CD4-positive, alpha-beta T cell treated with Interleukin-1 beta for 1 hour (primary cell): ENCODE measurements at regions not wholly inside any gene's neighbourhood (a gene's known extent, or its start where the extent isn't known, plus 50 kb on each side); places are given as distances from the start of the nearest gene placed in this dataset.
"Not testable (repeated sequence)": the region's sequence is repeated elsewhere in the genome, so short reads cannot be mapped to it uniquely, and the experiment has no call there.

Experiments
- DNase-seq, 2 donors: peaks; one replicate each; pipeline ENCODE4 v3.0.0-alpha.2; 2020 to 2022

DNA sequence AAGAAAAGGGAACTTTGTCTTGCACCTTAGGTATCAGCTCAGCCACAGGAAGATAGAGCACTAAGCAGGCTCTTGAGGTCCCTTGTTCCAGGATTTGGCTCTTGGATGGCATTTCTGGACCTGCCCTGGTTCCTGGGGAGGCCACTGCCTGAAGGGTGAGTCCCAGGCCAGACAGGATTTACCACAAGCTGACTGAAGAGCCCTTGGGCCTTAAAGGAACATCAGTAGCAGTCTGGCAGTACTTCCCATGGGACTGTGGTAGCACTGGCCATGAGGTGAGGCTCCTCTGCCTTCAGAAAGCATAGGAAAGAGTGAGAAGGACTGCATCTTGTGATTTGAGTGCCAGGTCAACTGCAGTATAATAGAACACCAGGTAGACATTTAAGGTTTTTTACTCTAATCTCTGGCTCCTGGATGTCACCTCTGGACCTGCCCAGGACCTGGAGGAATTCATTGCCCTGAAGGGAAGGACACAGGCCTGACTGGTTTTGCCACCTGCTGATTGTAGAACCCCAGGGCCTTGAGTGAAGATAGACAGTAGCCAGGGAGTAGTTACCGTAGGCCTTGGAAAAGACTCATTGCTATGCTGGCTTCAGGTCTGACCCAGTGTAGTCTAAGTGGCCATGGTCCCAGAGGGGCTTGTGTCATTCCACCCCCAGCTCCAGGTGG lies 154.4 kb upstream of the CREB1 start:
- no peak for DNase-seq

DNA sequence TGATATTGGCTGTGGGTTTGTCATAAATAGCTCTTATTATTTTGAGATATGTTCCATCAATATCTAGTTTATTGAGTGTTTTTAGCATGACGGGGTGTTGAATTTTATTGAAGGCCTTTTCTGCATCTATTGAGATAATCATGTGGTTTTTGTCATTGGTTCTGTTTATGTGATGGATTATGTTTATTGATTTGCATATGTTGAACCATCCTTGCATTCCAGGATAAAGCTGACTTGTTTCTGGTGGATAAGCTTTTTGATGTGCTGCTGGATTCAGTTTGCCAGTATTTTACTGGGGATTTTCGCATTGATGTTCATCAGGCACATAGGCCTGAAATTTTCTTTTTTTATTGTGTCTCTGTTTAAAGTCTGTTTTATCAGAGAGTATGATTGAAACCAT lies 151.1 kb upstream of the CREB1 start:
- DNase-seq = not testable (repeated sequence)

DNA sequence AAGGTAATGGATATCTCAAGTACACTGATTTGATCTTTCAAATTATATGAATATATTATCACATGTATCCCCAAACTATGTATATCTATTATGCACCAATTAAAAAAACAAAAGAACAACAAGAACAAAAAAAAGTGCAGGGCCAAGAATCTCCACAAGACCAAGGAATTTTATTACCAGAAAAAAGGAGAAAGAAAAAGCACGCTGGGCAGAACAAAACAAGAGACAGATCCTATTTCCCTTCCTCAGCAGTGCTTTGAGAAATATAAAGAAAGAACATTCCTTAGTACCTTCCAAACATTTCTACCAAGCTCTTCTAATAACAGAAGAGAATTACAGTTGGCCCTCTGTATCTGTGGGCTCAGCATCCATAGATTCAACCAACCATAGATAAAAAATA lies 144.7 kb upstream of the CREB1 start:
- no peak for DNase-seq

DNA sequence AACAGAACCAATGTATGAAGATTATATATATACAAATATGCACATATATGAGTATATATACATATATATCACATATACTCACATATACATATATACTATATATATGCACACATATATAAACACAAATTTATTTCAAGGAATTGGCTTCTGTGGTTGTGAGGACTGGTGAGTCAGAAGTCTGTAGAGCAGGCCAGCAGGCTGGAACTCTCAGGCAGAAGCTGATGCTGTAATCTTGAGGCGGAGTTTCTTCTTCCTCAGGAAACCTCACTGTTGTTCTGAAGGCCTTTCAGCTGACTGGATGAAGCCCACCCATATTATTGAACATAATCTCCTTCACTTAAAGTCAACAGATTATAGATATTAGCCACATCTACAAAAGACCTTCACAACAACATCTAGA lies 143.9 kb upstream of the CREB1 start:
- no peak for DNase-seq

DNA sequence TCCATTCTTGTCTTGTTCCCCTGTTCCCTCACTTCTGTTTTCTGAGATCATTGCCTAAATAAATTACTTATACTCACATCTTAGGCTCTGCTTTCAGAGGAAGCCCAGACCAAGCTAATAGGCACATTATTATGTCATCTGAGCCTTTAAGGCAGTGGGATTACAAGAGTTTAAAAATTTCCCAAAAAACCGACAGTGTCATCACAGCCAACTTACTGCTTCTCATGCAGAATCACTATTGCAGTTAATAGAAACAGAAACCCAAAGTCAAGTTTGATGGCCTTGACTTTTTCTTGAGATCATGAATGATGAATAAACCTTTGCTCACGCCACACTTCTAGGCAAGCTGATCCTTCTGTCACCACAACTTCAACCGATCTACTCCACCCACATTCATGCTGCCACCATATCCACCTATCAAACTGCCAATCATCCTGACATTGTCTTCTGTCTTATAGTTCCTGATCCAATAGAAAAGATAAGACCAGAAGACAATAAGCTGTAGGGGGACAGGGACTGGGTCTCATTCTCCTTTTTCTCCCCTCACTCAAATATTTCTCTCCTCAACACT lies 142.7 kb upstream of the CREB1 start:
- DNase-seq = no peak

DNA sequence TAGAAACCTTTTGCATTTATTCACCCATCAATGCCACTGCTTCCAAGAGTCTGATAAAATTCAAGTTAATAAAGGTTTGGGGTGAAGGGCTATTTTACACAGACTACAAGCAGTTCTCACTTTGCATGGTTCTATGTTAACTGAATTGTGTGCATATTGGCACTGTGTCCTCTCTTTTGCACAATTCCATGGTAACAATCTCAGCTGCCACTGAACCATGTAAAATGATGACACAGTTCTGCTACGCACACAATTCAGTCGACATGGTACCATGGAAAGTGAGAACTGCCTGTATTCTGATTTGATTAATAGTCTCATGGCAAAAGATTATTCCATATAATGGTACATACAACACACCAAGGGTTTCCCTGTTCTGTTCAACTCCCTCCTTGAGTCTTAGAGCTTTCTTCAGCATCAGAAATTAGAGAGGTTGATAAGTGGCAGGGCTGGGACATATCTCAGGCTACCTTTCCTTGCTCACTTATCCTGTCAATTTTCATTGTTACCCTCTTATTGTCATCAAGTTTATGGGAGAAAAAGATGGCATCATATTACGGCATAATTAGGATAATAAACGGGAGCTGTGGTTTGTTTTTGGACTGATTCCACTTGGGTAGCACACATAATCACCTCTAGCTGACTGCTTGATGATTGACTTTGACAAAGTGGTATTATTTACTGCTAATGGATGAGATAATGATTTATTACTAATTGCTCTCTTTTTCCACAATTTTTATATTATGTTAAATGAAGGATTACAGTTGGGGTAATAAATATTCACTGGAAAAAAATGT lies 139.3 kb upstream of the CREB1 start:
- no peak for DNase-seq

DNA sequence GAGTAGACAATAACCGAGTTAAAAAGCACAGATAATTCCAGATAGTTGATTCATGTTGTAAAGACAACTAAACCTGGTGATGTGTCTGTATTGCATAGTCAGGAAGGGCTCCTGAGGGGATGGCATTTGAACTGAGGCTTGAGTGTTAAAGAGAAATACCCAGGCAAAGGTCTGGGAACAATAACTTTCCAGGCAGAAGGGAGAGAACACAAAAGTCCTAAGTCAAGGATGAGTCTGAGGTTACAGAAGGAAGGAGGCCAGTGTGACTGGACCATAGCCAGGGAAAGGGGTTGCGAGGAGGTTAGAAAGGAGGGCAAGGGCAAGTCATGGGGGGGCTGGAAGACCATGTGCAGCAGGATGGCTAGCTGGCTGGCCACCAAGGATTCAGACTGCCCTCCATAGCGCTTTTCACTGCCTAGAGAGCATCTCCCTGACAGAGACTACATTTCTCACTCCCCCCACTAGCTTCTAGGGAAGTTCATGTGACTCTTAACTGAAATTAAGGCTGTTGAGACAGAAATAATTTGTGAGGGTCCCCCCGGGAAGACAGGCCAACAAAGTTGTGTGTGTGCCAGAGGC lies 135.5 kb upstream of the CREB1 start:
- DNase-seq = no peak

DNA sequence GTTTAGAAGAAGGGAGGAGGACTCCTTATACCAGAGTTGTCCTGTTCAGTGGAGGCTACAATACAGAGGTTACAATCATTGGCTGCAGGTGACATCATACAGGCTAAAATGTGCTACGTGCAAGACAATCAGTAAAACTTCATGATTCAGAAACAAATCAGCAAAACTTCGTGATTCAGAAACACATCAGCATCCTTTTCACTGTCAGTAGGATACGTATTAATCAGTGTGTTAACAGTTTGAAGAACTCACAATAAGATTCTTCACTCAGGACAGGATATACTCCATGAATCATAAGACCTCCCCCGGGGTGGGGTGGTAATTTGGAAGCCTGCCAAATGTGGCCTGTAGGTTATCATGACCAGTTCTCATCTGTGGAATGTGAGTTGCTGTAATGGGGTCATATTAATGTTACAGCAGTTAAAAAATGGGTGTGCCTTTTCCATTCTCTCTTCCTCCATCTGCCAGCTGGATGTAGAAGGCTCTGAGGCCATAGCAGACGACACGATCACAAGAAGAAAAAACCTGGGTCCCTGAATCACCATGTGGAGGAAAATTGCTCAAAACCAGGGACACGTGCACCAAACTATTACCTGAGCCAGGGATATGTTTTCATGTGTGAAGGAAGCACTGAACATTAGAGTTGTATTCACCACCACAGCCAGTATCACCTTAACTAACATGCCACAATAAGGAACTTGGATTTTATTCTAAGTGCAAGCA lies 134.8 kb upstream of the CREB1 start:
- DNase-seq = no peak

DNA sequence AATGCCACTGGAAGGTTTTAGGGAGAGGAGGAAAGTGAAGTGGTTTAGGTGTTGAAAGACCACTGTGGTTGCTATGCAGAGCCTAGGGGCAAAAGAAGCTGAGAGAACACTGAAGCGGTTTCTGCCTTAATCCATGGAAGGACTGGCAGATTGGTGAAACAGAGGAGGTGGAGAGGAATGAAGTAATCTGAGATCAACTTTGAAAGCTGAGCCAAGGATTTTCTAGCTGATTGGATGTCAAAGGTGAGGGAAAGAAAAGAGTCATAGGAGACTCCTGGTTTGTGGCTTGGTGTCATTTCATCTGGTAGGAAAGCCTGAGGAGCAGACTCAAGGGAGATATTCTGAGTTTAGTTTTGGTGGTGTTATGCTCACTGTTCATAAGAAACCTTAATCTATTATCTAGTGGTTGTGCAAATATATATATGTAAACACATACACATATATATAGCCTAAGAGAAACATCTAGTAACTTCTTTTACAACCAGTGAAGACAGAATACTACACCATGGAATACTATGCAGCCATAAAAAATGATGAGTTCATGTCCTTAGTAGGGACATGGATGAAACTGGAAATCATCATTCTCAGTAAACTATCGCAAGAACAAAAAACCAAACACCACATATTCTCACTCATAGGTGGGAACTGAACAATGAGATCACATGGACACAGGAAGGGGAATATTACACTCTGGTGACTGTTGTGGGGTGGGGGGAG lies 134.1 kb upstream of the CREB1 start:
- DNase-seq = no peak

DNA sequence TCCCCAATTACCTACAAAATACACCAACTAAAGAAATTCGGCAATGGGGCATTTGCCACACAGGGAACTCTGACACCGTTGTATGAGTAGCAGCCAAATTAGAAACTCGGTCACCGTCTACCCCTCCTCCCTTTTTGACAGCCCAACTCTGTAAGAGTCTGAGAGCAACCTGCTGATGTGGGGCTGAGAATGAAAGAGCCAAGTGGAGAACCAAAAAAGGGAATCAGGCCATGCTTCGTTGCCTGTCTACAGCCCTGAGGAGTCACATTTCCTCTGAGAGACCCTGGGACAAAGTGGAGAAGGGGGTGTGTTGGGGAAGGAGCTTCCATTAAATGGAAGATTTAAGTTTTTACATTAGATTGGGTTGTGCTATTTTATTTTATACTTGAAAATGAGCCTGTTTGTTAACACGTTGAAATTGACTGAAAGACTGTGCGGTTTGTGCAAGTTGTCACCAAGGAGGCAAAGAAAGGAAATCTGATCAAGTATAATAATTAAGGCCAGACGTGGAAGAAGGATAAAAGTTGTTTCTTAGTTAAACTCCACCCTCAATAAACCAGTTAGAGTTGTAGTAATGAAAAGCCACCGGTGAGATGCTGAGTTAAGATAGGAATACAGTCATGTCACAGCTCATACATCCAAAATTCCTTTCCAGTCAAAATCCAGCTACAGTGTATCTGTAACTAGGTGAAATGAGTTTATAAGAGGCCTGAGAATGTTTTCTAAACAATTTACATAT lies 131.7 kb upstream of the CREB1 start:
- no peak for DNase-seq

DNA sequence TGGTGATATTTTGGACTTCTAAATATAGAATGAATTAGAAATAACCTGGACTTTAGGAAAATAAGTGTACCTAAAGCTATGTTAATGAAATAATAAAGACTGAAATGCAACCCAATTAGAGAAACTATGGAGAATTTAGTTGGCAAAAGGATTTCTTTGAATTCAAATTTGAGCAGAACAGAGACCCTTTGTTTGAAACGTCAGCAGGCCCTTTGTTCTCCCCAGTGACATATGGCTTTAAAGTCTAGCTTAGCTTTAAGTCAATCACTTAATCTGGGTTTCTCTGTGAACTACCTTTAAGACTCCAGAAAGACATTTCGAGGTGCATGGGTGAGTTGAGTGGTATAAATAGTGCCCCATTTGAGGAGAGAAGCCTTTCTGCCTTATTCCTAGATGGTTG lies 130.5 kb upstream of the CREB1 start:
- DNase-seq = no peak

DNA sequence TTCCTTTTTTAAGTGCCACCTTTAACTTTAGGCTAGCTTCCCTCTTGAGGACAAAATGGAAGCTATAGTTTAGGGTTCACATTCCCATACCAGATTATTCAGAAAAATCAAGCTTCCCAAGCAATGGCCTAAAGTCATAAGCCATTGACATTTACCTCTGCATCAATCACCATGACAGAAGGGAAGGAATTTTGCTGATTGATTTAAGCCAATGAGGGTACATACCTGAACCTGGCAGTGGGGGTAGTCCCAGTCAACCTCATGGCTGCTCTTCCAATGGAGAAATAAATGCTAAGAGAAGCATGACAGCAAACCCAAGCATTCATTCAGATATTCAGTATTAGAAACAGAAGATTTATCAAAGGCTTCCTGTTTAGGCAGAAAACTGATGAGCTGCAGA lies 128.4 kb upstream of the CREB1 start:
- no peak for DNase-seq

DNA sequence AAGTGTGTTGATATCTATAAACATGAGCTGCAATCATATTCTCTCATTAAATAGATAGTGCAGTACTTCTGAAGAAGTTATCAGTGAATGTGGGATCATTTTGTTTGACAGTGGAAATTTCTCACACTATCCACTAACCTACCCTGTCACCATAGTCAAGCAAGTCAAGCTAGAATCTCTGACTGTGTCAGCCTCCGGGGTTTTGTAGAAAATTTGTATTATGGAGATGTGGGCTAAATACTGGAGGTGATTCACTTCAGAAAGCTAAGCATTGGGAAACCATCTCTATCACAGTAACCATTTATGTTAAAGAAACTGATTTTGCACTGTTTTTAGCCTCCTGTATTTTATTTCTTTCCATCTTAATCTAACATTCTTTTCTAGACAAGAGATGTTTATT lies 126.6 kb upstream of the CREB1 start:
- DNase-seq = no peak

DNA sequence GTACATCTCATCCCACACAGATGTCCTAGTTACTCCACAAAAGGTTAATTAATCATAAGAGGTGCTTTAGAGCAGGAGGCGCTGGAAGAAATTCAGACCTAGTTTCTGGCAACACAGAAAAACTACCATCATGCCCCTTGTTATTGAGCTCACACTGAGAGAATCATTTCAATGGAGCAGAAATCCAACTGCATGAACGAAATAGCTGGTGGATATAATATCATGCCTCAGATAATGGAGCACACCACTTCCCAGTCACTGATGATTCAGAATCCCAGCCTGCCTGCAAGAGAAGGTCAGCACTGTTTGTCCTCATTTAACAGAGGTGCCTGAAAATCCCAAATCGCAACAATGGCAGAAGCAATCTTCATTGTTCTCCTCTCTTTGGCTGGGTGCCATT lies 125.8 kb upstream of the CREB1 start:
- no peak for DNase-seq

DNA sequence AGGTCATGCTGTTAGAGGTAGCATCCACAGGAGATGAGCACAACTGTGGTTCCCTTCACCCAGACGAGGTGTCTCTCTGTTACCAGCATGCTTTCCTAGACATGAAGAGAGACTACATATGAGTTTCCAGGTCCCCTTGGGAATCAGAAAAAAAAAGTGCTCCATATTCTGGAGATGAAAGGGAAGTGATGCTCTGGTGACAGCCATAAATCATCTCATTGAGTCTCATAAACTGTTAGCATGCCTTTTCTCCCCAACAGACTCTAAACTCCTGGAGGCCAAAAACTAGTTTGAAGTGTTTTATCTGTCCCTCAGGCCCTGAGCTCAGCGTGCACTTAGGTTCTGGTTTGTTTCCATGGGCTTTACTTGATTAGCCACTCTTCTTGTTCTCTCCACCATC lies 124.6 kb upstream of the CREB1 start:
- DNase-seq = no peak

DNA sequence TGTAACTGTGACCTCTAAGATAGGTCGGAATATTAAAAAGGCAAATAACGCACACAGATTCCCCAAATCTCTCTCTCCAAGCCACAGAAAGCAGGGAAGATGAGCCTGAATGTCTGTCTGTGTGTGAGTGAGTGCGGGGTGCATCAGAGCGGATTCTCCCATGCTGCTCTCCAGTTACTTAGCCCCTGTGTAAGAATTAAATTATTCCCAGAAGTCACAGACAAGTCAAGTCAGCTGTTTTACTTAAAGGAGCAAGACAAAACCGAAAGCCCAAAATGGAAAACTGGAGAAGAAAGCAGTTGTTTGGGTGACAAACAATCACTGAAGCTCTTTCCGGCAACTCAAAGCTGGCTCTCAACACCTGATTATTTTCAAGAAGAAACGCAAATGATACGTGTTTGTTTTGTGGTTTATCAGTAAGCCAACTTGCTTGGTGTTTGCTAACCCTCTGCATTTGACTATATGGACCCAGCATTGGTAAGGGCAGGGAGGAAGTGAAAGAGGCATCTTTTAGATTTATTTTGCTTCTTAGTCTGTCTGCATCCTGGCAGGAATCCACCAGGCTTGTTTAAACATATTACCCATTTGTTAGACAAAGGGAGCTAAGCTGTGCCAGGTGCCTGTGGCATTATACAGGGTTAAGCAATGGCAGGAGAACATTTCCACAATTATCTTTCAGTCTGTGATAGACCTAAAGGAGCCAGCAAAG lies 121.5 kb upstream of the CREB1 start:
- no peak for DNase-seq

DNA sequence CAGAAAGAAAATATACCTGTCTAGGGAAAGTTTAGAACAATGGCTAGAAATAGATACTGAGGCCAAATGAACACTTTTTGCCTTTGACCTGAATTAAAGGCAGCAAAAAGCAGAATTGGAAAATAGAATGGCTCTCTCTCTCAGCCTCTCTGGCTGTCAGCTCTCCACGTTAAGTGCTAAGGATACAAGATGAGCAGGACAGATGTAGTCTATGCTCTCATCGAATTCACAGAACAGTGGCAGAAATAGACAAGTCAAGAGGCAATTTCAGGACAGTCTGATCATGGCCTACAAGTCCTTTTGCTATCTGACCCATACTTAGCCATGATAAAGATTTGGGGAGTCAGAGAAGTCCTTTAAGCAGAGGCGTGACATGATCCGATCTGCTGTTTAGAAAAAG lies 120.2 kb upstream of the CREB1 start:
- no peak for DNase-seq

DNA sequence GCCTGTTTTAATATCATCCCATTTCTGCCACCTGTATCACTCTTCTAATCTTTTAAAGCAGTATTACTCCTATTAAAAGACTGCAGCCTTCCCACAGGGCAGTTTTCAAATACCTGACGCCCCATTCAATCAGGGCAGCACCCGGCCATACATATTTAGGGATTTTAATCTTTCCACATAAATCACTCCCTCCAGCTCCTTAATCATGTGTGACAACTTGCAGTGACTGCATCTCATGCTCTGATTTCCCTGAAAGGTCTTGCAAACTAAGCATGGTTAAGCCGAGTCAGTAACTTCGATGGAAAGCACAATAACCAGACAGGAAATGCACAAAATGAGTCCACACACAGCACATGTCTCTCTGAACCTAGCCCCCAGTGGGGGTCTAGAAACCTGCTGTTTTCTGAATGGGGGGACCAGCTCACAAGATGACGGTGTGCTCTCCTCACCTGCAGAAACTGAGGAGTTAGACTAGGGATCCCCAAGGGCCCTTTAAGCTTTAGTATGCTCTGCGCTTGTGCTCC lies 116.9 kb upstream of the CREB1 start:
- DNase-seq = no peak

DNA sequence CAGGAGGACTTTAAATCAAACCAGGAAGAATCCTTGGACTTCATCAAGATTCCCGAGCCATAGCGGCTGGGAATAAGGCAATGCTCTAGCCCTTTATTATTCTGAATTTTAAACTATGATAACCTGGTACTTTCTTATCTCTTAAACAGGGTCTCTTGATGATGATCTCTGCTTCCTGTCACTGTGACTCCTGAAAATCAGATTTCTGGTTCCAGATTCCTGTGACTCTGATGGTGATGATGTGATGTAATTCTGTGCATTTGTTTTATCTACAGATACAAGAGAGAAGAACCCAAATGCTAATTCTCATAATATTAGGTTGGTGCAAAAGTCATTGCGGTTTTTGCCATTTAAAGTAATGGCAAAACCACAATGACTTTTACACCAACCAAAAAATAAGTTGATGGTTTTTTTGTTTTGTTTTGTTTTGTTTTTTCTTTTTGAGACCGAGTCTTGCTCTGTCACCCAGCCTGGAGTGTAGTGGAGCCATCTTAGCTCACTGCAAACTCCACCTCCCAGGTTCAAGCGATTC lies 116.3 kb upstream of the CREB1 start:
- no peak for DNase-seq

DNA sequence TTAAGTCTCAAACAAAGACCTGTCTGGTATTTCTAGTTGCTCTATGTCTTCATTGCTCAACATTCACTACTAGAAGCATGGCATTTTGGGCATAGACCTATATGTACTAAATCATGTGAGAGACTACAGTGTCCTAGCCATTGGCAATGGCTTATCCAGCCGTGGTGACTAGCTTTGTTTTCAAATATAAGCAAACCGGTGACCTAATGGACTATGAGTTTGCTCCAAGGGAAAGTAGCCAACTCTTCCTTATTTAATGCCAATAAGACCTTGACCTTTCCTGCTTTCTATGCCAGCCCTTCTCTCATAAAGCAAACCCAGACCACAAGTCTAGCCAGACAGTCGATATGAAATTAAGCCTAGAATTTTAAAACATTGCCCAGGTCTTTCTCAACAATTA lies 113.7 kb upstream of the CREB1 start:
- DNase-seq = no peak

DNA sequence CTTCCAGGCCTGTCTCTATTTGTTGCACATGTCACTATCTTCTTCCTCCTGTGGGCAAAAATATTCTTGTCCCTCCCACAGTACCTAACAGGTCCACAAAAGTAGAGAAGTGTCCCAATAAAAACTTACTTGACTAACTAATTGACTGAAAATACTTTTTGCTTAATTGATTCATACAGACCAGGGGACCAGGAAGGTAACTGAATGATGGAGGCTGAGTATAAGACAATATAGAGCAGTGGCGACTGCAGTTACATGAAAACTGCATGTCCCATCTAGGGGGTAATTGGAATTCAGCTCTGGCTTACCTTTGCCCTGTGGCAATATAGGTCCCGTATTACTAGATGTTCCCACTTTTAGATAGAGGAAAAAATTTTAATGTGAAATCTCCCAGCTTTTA lies 112.9 kb upstream of the CREB1 start:
- no peak for DNase-seq
